ENCODE measurements at regions not wholly inside any gene's neighbourhood (a gene's known extent, or its start where the extent isn't known, plus 50 kb on each side); places are given as distances from the start of the nearest gene placed in this dataset.

- ChIA-PET POLR2A (interaction anchor here (0.6 to 2.0 kb wide), 2 partner anchors 37 to 437 kb away, joined by 3 to 5 read pairs; no protein-coding TSS in a partner anchor), CTCF (ENCODE audit: low intra/inter-chr PET ratio) (no interaction called here)
- Histone ChIP-seq H3K4me1 (replicated peaks in 1 of 2; ENCODE audit: control insufficient read depth in 2 of 2, insufficient read depth in 2 of 2, low read length in 2 of 2) (no peaks in the 10 kb centered on the region), H2AFZ (ENCODE audit: low read depth, low read length) (no peak overlapping the region), H3K4me3 (no peak overlapping the region), H3K27me3 (ENCODE audit: control insufficient read depth in 2 of 2, insufficient read depth in 2 of 2, low read length in 2 of 2) (no peaks in the 10 kb centered on the region), H3K9ac (ENCODE audit: insufficient read depth in 1 of 2, low read depth in 2 of 2, low read length in 2 of 2) (no peak overlapping the region), H3K36me3 (ENCODE audit: control insufficient read depth, insufficient read depth, low read length) (no peaks in the 10 kb centered on the region), H3K27ac (ENCODE audit: extremely low read depth, low read depth, low read length) (no peak overlapping the region), H3K9me3 (replicated peaks; ENCODE audit: control insufficient read depth, insufficient read depth, low read depth, low read length) (no peaks in the 10 kb centered on the region), H3K79me2 (ENCODE audit: control insufficient read depth, insufficient read depth, low read length) (no peaks in the 10 kb centered on the region), H3K4me2 (ENCODE audit: insufficient read depth, low read length) (no peak overlapping the region), H4K20me1 (replicated peaks; ENCODE audit: control insufficient read depth, insufficient read depth, low read length) (no peaks in the 10 kb centered on the region), H3K9me1 (ENCODE audit: control insufficient read depth, insufficient read depth, low read length) (no peaks in the 10 kb centered on the region)
- intact Hi-C loops (cut with micrococcal nuclease) = no loop called here
- no peak for TF ChIP-seq BRD9 (IDR thresholded peaks at IDR 0.05; ENCODE audit: low read depth, partially characterized antibody)
- TF ChIP-seq, protein P1, sequence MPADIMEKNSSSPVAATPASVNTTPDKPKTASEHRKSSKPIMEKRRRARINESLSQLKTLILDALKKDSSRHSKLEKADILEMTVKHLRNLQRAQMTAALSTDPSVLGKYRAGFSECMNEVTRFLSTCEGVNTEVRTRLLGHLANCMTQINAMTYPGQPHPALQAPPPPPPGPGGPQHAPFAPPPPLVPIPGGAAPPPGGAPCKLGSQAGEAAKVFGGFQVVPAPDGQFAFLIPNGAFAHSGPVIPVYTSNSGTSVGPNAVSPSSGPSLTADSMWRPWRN (IDR thresholded peaks at IDR 0.05; ENCODE audit: low read depth) = no peak
- no peak for TF ChIP-seq RBM34 (IDR thresholded peaks at IDR 0.05; ENCODE audit: borderline replicate concordance, insufficient read depth, low read length)
- no peak for TF ChIP-seq ZNF140 (CRISPR knock-in tag; IDR thresholded peaks at IDR 0.05)
- no peak for TF ChIP-seq HDAC3 (IDR thresholded peaks at IDR 0.05; ENCODE audit: borderline replicate concordance, partially characterized antibody)
- TF ChIP-seq MED1 (CRISPR knock-in tag; IDR thresholded peaks at IDR 0.05; ENCODE audit: borderline replicate concordance) = no peak
- no peak for TF ChIP-seq EP400 (IDR thresholded peaks at IDR 0.05)
- no peak for TF ChIP-seq TCF7 (IDR thresholded peaks at IDR 0.05; ENCODE audit: borderline replicate concordance)
- no peak for TF ChIP-seq POLR2AphosphoS2 (IDR thresholded peaks at IDR 0.05; ENCODE audit: low read length)
- TF ChIP-seq SMARCA4 (IDR thresholded peaks at IDR 0.05) = no peak
- no peak for TF ChIP-seq ELF1 (tag; IDR thresholded peaks at IDR 0.05)
- no peak for ATAC-seq
- WGBS (ENCODE audit: insufficient coverage, low coverage, missing lambda C conversion rate) = 0% methylated on average over 3 of the region's 3 CpGs
- no peak for DNase-seq (ENCODE audit: extremely low read depth in 1 of 4, low spot score in 3 of 4)
- in situ Hi-C loops (cut with MboI) = no loop called here
- no peak for FAIRE-seq
- BruUV-seq (replicated peaks) = no TSS peak
Measured at GRCh38 chr5:159704160-159704559, 212.1 kb upstream of the ADRA1B start.
